ENCODE measurements at regions not wholly inside any gene's neighbourhood (a gene's known extent, or its start where the extent isn't known, plus 50 kb on each side); places are given as distances from the start of the nearest gene placed in this dataset.

- FAIRE-seq (no peak), DNase-seq (ENCODE audit: insufficient read length, low spot score) (no peak)
- TF ChIP-seq POLR2A (IDR thresholded peaks at IDR 0.05; ENCODE audit: low read depth, low read length), result no peak
Observed at GRCh38 chr14:85131226-85131922, 398.6 kb upstream of the FLRT2 start.

DNA sequence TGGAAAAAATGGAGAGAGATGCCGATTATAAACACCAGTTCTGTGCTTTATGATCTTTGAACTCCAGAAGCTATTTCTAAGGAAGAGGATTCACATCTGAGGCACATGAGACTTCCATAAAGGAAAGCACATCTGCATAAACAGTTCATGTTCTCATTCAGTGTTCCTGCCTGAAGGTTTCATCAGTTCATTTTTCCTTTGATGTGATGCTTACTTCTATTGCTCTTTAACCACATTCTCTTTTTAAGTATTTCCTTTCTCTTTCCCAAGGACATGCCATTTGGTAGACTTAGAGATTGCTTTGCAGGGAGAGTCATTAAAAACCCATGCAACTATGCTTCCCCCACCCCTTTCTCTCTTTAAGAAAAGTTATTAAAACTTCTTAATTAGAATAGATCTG is 387.0 kb upstream of the FLRT2 start:
- DNase-seq (ENCODE audit: insufficient read length, low spot score) (no peak), FAIRE-seq (no peak)
- no peak for TF ChIP-seq POLR2A (IDR thresholded peaks at IDR 0.05; ENCODE audit: low read depth, low read length)

DNA sequence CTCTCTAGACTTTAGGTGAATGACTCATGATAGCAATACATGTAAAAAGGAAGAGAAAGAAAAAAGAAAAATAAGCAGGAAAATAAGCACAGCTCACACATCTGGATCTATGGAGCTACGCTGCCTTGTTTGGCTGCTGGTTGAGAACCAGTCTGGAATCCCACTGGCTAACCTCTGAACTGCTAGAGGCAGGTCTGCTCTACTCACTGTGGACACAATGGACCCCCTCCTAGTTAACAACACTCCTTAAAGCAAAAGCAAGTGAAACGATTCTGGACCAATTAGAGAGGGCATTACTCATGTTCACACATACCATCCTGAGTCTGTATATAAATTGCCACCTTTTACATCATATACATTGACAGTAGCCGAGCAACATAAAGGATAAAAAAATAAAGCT is 383.2 kb upstream of the FLRT2 start:
- no peak for DNase-seq (ENCODE audit: insufficient read length, low spot score)
- no peak for FAIRE-seq
- TF ChIP-seq POLR2A (IDR thresholded peaks at IDR 0.05; ENCODE audit: low read depth, low read length), result no peak

DNA sequence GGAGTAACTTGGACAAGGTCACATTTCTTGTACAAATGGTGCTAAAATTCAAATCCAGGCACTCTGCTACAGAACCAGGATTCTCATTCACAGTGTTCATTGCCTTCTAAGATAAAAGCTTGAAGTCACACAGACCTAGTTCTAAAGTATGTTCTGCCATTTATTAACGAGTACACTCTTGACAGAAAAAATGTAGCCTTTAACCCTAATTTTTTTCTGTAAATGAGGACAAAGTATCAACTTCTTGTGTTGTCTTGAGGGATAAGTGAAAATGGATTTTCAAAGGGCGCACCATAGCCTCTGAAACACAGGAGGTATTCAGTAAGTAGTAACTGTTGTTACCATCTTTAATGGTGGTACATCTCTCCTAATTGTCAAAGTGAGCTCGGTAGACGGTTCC is 379.8 kb upstream of the FLRT2 start:
- FAIRE-seq, result no peak
- no peak for TF ChIP-seq POLR2A (IDR thresholded peaks at IDR 0.05; ENCODE audit: low read depth, low read length)
- DNase-seq (ENCODE audit: insufficient read length, low spot score), result no peak

- TF ChIP-seq POLR2A (IDR thresholded peaks at IDR 0.05; ENCODE audit: low read depth, low read length), result no peak
- FAIRE-seq (no peak), DNase-seq (ENCODE audit: insufficient read length, low spot score) (no peak)
Observed at GRCh38 chr14:85154714-85155113, 375.2 kb upstream of the FLRT2 start.

GRCh38 chr14:85156319-85156718 is 373.6 kb upstream of the FLRT2 start:
- DNase-seq (ENCODE audit: insufficient read length, low spot score), result no peak
- TF ChIP-seq POLR2A (IDR thresholded peaks at IDR 0.05; ENCODE audit: low read depth, low read length), result no peak
- no peak for FAIRE-seq

DNA sequence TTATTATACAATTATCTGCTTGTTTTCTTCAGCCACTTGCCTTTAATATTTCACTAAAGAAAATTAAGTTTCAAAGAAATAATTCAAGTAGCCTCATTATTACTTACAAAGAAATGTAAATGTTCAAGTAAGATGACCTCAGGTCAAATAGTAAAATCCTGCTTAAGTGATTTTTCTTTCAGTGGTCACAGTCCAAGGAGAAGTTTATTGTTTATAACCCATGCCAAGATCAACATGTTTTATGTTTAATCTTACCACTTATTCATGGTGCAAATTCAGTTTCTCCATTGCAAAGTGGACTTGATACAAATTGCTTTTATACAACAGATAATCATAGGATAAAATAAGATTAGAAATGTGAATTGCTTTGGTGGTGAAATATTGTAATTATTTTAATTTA is 370.2 kb upstream of the FLRT2 start:
- DNase-seq (ENCODE audit: insufficient read length, low spot score) (no peak), FAIRE-seq (no peak)
- no peak for TF ChIP-seq POLR2A (IDR thresholded peaks at IDR 0.05; ENCODE audit: low read depth, low read length)

DNA sequence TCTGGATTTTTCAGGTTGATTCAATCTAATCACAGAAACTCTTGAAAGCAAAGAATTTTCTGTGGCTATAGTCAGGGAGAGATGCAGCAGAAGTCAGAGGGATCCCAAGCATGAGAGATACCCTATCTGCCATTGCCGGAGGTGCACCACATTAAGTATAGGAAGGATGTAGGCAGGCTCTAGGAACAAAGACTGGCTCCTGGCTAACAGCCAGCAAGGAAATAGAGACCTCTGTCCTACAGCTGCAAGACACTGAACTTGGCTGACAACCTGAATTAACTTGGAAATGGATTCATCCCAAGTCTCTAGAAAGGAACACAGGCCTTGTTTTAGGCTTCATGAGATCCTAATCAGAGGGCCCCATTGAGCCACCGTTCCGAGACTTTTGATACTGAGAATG is 364.9 kb upstream of the FLRT2 start:
- FAIRE-seq (no peak), DNase-seq (ENCODE audit: insufficient read length, low spot score) (no peak)
- no peak for TF ChIP-seq POLR2A (IDR thresholded peaks at IDR 0.05; ENCODE audit: low read depth, low read length)

- no peak for TF ChIP-seq POLR2A (IDR thresholded peaks at IDR 0.05; ENCODE audit: low read depth, low read length)
- no peak for DNase-seq (ENCODE audit: insufficient read length, low spot score)
- no peak for FAIRE-seq
Observed at GRCh38 chr14:85169381-85169780, 360.6 kb upstream of the FLRT2 start.

- TF ChIP-seq POLR2A (IDR thresholded peaks at IDR 0.05; ENCODE audit: low read depth, low read length), result no peak
- DNase-seq (ENCODE audit: insufficient read length, low spot score), result no peak
- no peak for FAIRE-seq
Observed at GRCh38 chr14:85172290-85172689, 357.7 kb upstream of the FLRT2 start.

DNA sequence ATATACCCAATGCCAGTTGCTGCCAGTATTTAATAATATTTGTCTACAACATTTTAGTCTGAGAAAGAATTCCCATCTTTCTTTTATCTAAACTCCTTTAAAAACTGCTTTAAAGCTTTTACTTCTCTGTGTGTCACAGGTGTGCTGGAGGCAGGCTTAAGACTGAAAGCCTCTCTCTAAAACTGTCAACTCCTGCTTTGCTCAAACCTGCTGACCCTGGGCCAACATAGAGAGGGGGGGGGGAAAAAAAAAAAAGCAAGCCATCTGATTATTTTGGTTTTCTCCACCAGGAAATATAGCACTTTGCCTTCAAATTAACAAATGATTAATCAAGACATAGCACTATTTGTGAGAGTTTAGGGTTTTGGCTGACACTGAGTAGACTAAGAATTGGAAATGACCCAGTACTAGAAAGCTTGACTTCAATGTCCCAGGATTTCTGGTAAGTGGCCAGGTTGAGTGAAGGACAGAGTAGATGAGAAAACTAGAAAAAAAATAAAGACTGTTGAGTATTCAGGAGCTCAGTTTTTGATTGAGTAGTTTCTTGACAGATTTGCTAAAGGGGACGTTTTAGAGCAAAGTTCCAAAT is 357.0 kb upstream of the FLRT2 start:
- FAIRE-seq, result no peak
- no peak for DNase-seq (ENCODE audit: insufficient read length, low spot score)
- no peak for TF ChIP-seq POLR2A (IDR thresholded peaks at IDR 0.05; ENCODE audit: low read depth, low read length)

DNA sequence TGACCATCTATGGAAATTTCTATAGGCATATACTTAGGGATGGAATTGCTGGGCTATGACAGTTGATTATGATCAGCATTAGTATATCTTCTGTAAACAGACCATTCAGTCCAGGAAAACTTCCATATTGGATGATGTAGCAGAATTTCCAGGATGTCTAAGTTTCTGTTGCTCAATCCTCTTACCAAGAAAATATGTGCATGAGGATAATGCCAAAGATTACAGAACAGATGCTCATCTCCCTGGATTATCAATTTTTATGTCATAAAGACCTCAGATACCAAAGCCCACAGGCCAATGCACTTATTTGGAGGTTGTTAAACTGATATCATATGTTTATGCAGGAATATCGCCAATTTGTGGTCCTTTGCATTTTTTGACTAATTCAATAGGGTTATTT is 354.4 kb upstream of the FLRT2 start:
- DNase-seq (ENCODE audit: insufficient read length, low spot score), result no peak
- FAIRE-seq, result no peak
- no peak for TF ChIP-seq POLR2A (IDR thresholded peaks at IDR 0.05; ENCODE audit: low read depth, low read length)

DNA sequence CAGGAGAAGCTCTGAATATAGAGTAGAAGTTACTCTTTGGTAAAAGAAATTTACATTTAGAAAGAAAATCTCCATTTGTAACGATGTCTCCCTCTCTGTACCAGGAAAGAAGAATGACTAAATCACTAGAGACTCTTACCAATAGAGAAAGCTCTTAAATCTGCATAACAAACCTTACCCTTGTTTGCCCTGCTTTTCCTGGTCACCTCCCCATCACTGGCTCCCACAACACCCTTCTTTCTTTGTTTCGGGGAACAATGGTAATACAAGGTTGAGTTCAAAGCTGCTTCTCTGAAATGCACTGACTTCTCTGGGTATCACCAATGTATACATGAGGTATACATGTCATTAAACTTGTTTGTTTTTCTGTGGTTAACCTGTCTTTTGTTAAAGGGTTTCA is 351.1 kb upstream of the FLRT2 start:
- no peak for TF ChIP-seq POLR2A (IDR thresholded peaks at IDR 0.05; ENCODE audit: low read depth, low read length)
- DNase-seq (ENCODE audit: insufficient read length, low spot score) (no peak), FAIRE-seq (no peak)

- FAIRE-seq (no peak), DNase-seq (ENCODE audit: insufficient read length, low spot score) (no peak)
- TF ChIP-seq POLR2A (IDR thresholded peaks at IDR 0.05; ENCODE audit: low read depth, low read length), result no peak
Observed at GRCh38 chr14:85180876-85181275, 349.1 kb upstream of the FLRT2 start.

GRCh38 chr14:85182282-85182681 is 347.7 kb upstream of the FLRT2 start:
- DNase-seq (ENCODE audit: insufficient read length, low spot score) (no peak), FAIRE-seq (no peak)
- TF ChIP-seq POLR2A (IDR thresholded peaks at IDR 0.05; ENCODE audit: low read depth, low read length), result no peak

All from H54 (cell line).